Mononuclear cell (primary cell): ENCODE measurements at regions not wholly inside any gene's neighbourhood (a gene's known extent, or its start where the extent isn't known, plus 50 kb on each side); places are given as distances from the start of the nearest gene placed in this dataset.

Experiments used
- H3K27me3 ChIP-seq: 2 replicates; pipeline ENCODE4 v1.6.0; 2011; ENCODE audit warnings: low read length, control low read depth; ENCODE audit not compliant: insufficient read depth
- H3K4me1 ChIP-seq: 2 replicates; pipeline ENCODE4 v1.5.1; 2011; ENCODE audit warnings: mild to moderate bottlenecking, low read length, control low read depth; ENCODE audit not compliant: insufficient read depth
- H3K4me3 ChIP-seq: 2 replicates; pipeline ENCODE4 v1.5.1; 2011; ENCODE audit warnings: mild to moderate bottlenecking, low read length, moderate library complexity
- H3K9me3 ChIP-seq: 2 replicates; pipeline ENCODE4 v1.5.1; 2011; ENCODE audit warnings: low read depth, mild to moderate bottlenecking, control low read depth, low read length

GRCh38 chr10:36451391-36451970, 673.9 kb upstream of the ANKRD30A start:
- Histone ChIP-seq H3K27me3 (no peaks in the 10 kb centered on the region), H3K9me3 (no peaks in the 10 kb centered on the region), H3K4me3 (no peak overlapping the region), H3K4me1 (no peaks in the 10 kb centered on the region)

GRCh38 chr10:36450380-36450779, 675.0 kb upstream of the ANKRD30A start:
- no peaks in the 10 kb centered on the region for H3K9me3 ChIP-seq

GRCh38 chr10:36448760-36449691, 676.4 kb upstream of the ANKRD30A start:
- Histone ChIP-seq H3K4me1 (no peaks in the 10 kb centered on the region), H3K27me3 (no peaks in the 10 kb centered on the region), H3K9me3 (no peaks in the 10 kb centered on the region), H3K4me3 (no peak overlapping the region)

More at GRCh38 chr10:36450380-36450779, 675.0 kb upstream of the ANKRD30A start:
- no peak overlapping the region for H3K4me3 ChIP-seq
- H3K27me3 ChIP-seq, result no peaks in the 10 kb centered on the region
- no peaks in the 10 kb centered on the region for H3K4me1 ChIP-seq

- H3K4me3 ChIP-seq, result no peak overlapping the region
- H3K4me1 ChIP-seq, result no peaks in the 10 kb centered on the region
- no peaks in the 10 kb centered on the region for H3K27me3 ChIP-seq
- no peaks in the 10 kb centered on the region for H3K9me3 ChIP-seq
These were observed 678.5 kb upstream of the ANKRD30A start for GRCh38 chr10:36446881-36447280.

GRCh38 chr10:36443233-36443632, 682.2 kb upstream of the ANKRD30A start:
- Histone ChIP-seq H3K4me1 (no peaks in the 10 kb centered on the region), H3K4me3 (no peak overlapping the region), H3K9me3 (no peaks in the 10 kb centered on the region), H3K27me3 (no peaks in the 10 kb centered on the region)

GRCh38 chr10:36441557-36441956, 683.8 kb upstream of the ANKRD30A start:
- Histone ChIP-seq H3K9me3 (no peaks in the 10 kb centered on the region), H3K27me3 (no peaks in the 10 kb centered on the region), H3K4me1 (no peaks in the 10 kb centered on the region), H3K4me3 (no peak overlapping the region)

- Histone ChIP-seq H3K4me1 (no peaks in the 10 kb centered on the region), H3K4me3 (no peak overlapping the region), H3K27me3 (no peaks in the 10 kb centered on the region), H3K9me3 (no peaks in the 10 kb centered on the region)
These were observed 684.9 kb upstream of the ANKRD30A start for GRCh38 chr10:36440539-36440938.

- Histone ChIP-seq H3K4me3 (no peak overlapping the region), H3K27me3 (no peaks in the 10 kb centered on the region), H3K9me3 (no peaks in the 10 kb centered on the region), H3K4me1 (no peaks in the 10 kb centered on the region)
These were observed 688.0 kb upstream of the ANKRD30A start for GRCh38 chr10:36437367-36437766.

GRCh38 chr10:36428507-36428906, 696.9 kb upstream of the ANKRD30A start:
- Histone ChIP-seq H3K27me3 (no peaks in the 10 kb centered on the region), H3K4me1 (no peaks in the 10 kb centered on the region), H3K9me3 (peaks cover 8% of the 10 kb centered on the region), H3K4me3 (no peak overlapping the region)

- no peaks in the 10 kb centered on the region for H3K4me1 ChIP-seq
- no peak overlapping the region for H3K4me3 ChIP-seq
- H3K27me3 ChIP-seq, result no peaks in the 10 kb centered on the region
- H3K9me3 ChIP-seq, result peaks cover 8% of the 10 kb centered on the region
These were observed 700.1 kb upstream of the ANKRD30A start for GRCh38 chr10:36425131-36425797.

GRCh38 chr10:36424502-36424901, 700.9 kb upstream of the ANKRD30A start:
- Histone ChIP-seq H3K27me3 (no peaks in the 10 kb centered on the region), H3K4me3 (no peak overlapping the region), H3K9me3 (peaks cover 8% of the 10 kb centered on the region), H3K4me1 (no peaks in the 10 kb centered on the region)

GRCh38 chr10:36423821-36424248, 701.6 kb upstream of the ANKRD30A start:
- Histone ChIP-seq H3K4me1 (no peaks in the 10 kb centered on the region), H3K27me3 (no peaks in the 10 kb centered on the region), H3K4me3 (no peak overlapping the region), H3K9me3 (peaks cover 8% of the 10 kb centered on the region)

GRCh38 chr10:36421992-36422391, 703.4 kb upstream of the ANKRD30A start:
- Histone ChIP-seq H3K4me1 (no peaks in the 10 kb centered on the region), H3K9me3 (peaks cover 8% of the 10 kb centered on the region), H3K27me3 (no peaks in the 10 kb centered on the region), H3K4me3 (no peak overlapping the region)

GRCh38 chr10:36416513-36416912, 708.9 kb upstream of the ANKRD30A start:
- H3K4me1 ChIP-seq, result no peaks in the 10 kb centered on the region

GRCh38 chr10:36412942-36413341, 712.5 kb upstream of the ANKRD30A start:
- Histone ChIP-seq H3K4me3 (no peak overlapping the region), H3K4me1 (no peaks in the 10 kb centered on the region), H3K9me3 (no peaks in the 10 kb centered on the region), H3K27me3 (no peaks in the 10 kb centered on the region)

More at GRCh38 chr10:36416513-36416912, 708.9 kb upstream of the ANKRD30A start:
- Histone ChIP-seq H3K4me3 (no peak overlapping the region), H3K27me3 (no peaks in the 10 kb centered on the region), H3K9me3 (no peaks in the 10 kb centered on the region)
